Fibroblast of lung (primary cell): ENCODE measurements at regions not wholly inside any gene's neighbourhood (a gene's known extent, or its start where the extent isn't known, plus 50 kb on each side); places are given as distances from the start of the nearest gene placed in this dataset.
A peak's percentile ranks its signal among the peaks of the same experiment; 100 is the strongest.

Source experiments
- DNase-seq, 2 donors: peaks; one replicate each; pipeline versions ENCODE4 v3.0.0 to v3.0.0-alpha.2; 2010; ENCODE audit warnings: low read depth in 2 of 2
- H2AFZ ChIP-seq: 2 replicates; pipeline ENCODE4 v1.5.1; 2012; ENCODE audit warnings: low read length, control low read depth, inconsistent platforms
- H3K27ac ChIP-seq: 2 replicates; pipeline ENCODE4 v1.5.1; 2011; ENCODE audit warnings: low read length, control low read depth; ENCODE audit not compliant: insufficient read depth
- H3K27me3 ChIP-seq: 2 replicates; pipeline ENCODE4 v1.5.1; 2011; ENCODE audit warnings: mild to moderate bottlenecking, low read length; ENCODE audit not compliant: control insufficient read depth, insufficient read depth
- H3K36me3 ChIP-seq: 2 replicates; pipeline ENCODE4 v1.5.1; 2011; ENCODE audit warnings: low read length; ENCODE audit not compliant: control insufficient read depth, insufficient read depth
- H3K4me1 ChIP-seq: 2 replicates; pipeline ENCODE4 v1.5.1; 2011; ENCODE audit warnings: low read length; ENCODE audit not compliant: control insufficient read depth, insufficient read depth; ENCODE audit errors: extremely low read depth
- H3K4me2 ChIP-seq: 2 replicates; pipeline ENCODE4 v1.5.1; 2011; ENCODE audit warnings: low read length, control low read depth; ENCODE audit not compliant: insufficient read depth; ENCODE audit errors: extremely low read depth
- H3K4me3 ChIP-seq, 4 experiments: fragments of 200-600 bp in 1 of 4; sonication (generic) in 1 of 4; replicated peaks in 1 of 4; 2 replicates each; pipeline ENCODE4 v1.5.1; 2011 to 2016; ENCODE audit warnings: low read length in 4 of 4, low read depth in 3 of 4, mild to moderate bottlenecking in 3 of 4, control low read depth in 2 of 4, inconsistent platforms in 1 of 4, mixed read lengths in 1 of 4; ENCODE audit not compliant: insufficient read depth in 1 of 4; ENCODE audit errors: control extremely low read depth in 1 of 4
- H3K79me2 ChIP-seq: 2 replicates; pipeline ENCODE4 v1.5.1; 2012; ENCODE audit warnings: mild to moderate bottlenecking, low read length, inconsistent platforms; ENCODE audit not compliant: control insufficient read depth, insufficient read depth
- H3K9ac ChIP-seq: 2 replicates; pipeline ENCODE4 v1.5.1; 2011; ENCODE audit warnings: mild to moderate bottlenecking, low read length, control low read depth; ENCODE audit not compliant: insufficient read depth
- H3K9me3 ChIP-seq: 2 replicates; pipeline ENCODE4 v1.5.1; 2012; ENCODE audit warnings: low read depth, low read length; ENCODE audit not compliant: control insufficient read depth, insufficient read depth
- H4K20me1 ChIP-seq: 2 replicates; pipeline ENCODE4 v1.5.1; 2011; ENCODE audit warnings: low read length; ENCODE audit not compliant: control insufficient read depth, insufficient read depth; ENCODE audit errors: extremely low read depth
- CTCF ChIP-seq, 2 donors: IDR thresholded peaks in 1 of 2; conservative IDR thresholded peaks in 1 of 2; 1 replicate in 1 of 2; 2 replicates in 1 of 2; pipeline ENCODE4 v1.5.1; 2011 to 2012; ENCODE audit warnings: low read length in 2 of 2, control low read depth in 1 of 2, inconsistent platforms in 1 of 2, low read depth in 1 of 2, mild to moderate bottlenecking in 1 of 2
- EZH2 ChIP-seq: IDR thresholded peaks from 2 replicates; pipeline ENCODE4 v1.5.1; 2012; ENCODE audit warnings: low read length, control low read depth, mild to moderate bottlenecking; ENCODE audit errors: missing control alignments

- Histone ChIP-seq H3K79me2 (no peaks in the 10 kb centered on the region), H3K36me3 (no peaks in the 10 kb centered on the region), H2AFZ (no peak overlapping the region), H3K4me3 (no peak overlapping the region), H3K4me2 (no peak overlapping the region), H3K4me1 (no peaks in the 10 kb centered on the region), H3K9ac (no peak overlapping the region), H4K20me1 (no peaks in the 10 kb centered on the region), H3K27ac (no peak overlapping the region), H3K9me3 (no peaks in the 10 kb centered on the region), H3K27me3 (no peaks in the 10 kb centered on the region)
- no peak for TF ChIP-seq EZH2
- no peak for TF ChIP-seq CTCF (conservative IDR thresholded peaks at IDR 0.05 in 1 of 2, IDR thresholded peaks at IDR 0.05 in 1 of 2; ENCODE audit: low read depth in 1 of 2, low read length in 2 of 2)
- peak in 1 of 2 donors; percentile 61 for DNase-seq
Measured at GRCh38 chr3:30952786-30953185, 58.3 kb upstream of the GADL1 start.

- no peaks in the 10 kb centered on the region for H3K36me3 ChIP-seq
- no peak overlapping the region for H3K27ac ChIP-seq
- H3K9ac ChIP-seq: no peak overlapping the region
- no peaks in the 10 kb centered on the region for H3K9me3 ChIP-seq
- no peak for TF ChIP-seq CTCF (conservative IDR thresholded peaks at IDR 0.05 in 1 of 2, IDR thresholded peaks at IDR 0.05 in 1 of 2; ENCODE audit: low read depth in 1 of 2, low read length in 2 of 2)
- TF ChIP-seq EZH2: no peak
- no peak overlapping the region for H3K4me3 ChIP-seq
- no peaks in the 10 kb centered on the region for H3K4me1 ChIP-seq
- no peaks in the 10 kb centered on the region for H3K27me3 ChIP-seq
- H4K20me1 ChIP-seq: no peaks in the 10 kb centered on the region
- no peak for DNase-seq
- H3K79me2 ChIP-seq: no peaks in the 10 kb centered on the region
- no peak overlapping the region for H3K4me2 ChIP-seq
- H2AFZ ChIP-seq: no peak overlapping the region
Measured at GRCh38 chr3:30954426-30954825, 60.0 kb upstream of the GADL1 start.

GRCh38 chr3:30962084-30962483 is 67.6 kb upstream of the GADL1 start:
- DNase-seq: no peak
- TF ChIP-seq CTCF (conservative IDR thresholded peaks at IDR 0.05 in 1 of 2, IDR thresholded peaks at IDR 0.05 in 1 of 2; ENCODE audit: low read depth in 1 of 2, low read length in 2 of 2): no peak
- no peak for TF ChIP-seq EZH2
- Histone ChIP-seq H4K20me1 (no peaks in the 10 kb centered on the region), H3K9me3 (no peaks in the 10 kb centered on the region), H3K4me1 (no peaks in the 10 kb centered on the region), H3K4me3 (no peak overlapping the region), H3K27me3 (no peaks in the 10 kb centered on the region), H2AFZ (no peak overlapping the region), H3K27ac (no peak overlapping the region), H3K79me2 (no peaks in the 10 kb centered on the region), H3K9ac (no peak overlapping the region), H3K36me3 (no peaks in the 10 kb centered on the region), H3K4me2 (no peak overlapping the region)
